ENCODE measurements at regions not wholly inside any gene's neighbourhood (a gene's known extent, or its start where the extent isn't known, plus 50 kb on each side); places are given as distances from the start of the nearest gene placed in this dataset.

DNA sequence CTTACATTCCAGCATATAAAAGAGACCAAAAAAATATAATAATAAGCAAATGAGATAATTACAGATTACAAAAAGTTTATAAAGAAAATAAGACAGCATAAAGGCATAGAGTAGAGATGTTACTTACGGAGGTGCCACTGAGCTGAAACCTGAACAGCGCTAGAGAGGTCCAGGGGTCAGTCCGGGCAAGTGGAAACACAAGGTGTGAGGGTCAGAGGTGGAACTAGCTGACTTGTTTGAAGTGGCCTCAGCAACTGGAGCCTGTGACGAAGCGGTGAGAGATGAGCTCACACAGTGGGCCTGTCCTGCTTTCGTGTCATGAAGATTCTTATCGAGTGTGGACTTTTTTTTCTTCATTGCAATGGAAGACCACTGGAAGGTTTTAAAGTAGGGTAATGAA lies 288.3 kb upstream of the TANK start:
- DNase-seq (ENCODE audit: low read depth in 2 of 2) = no peak

DNA sequence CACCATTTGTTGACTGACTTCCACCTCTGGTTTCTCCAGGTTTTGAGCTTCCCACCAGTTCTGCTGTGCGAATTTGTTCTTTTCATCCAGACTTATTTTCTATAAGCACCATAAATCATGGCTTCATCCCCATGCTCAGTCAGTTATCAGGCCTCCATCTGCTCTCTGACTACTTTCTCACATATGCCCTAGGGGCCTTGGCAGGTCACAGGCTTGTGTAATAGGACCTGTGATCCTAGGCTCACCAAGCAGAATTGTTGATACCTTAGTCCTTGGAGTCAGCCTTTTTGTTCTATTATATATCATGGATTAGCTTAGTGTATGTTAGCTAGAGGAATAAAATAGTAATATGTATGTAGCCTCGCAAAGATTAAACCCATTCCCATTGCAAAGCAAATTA lies 284.2 kb upstream of the TANK start:
- no peak for DNase-seq (ENCODE audit: low read depth in 2 of 2)

DNA sequence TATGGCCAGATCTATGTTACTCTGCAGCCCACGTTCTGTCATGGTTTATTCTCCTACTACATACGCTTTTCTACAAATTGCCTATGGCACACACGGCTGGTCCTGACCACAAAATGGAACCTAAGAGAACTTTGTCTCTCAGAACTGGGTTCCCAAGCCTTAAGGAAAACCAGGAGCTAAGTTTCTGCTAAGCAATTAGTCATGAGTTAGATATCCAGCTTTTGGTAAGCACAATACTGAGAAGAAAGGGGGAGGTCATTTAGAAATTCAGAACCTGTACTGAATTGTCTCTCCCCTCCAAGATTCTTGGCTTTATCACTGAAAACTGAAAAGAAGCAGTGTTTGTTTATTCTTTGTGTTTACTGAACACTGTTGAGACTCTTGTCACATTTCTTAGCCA lies 283.5 kb upstream of the TANK start:
- no peak for DNase-seq (ENCODE audit: low read depth in 2 of 2)

DNA sequence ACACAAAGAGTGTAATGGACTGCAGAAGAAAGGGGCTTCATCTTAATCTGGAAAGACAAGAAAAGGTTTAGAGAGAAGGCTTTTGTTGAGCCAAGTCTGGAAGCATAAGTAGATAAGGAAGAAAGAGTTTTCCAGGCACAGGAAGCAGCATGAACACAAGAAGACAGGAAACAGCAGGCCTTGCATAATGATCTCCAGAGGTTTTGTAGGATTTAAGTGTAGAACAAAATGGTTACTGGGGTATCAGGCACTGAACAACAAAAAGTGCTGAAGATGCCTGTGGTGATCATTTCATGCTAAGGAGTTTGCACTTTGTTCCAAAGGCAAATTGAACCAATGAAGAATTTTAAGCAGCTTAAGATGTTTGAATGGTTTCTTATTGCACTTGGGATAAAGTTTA lies 281.6 kb upstream of the TANK start:
- DNase-seq (ENCODE audit: low read depth in 2 of 2) = no peak

DNA sequence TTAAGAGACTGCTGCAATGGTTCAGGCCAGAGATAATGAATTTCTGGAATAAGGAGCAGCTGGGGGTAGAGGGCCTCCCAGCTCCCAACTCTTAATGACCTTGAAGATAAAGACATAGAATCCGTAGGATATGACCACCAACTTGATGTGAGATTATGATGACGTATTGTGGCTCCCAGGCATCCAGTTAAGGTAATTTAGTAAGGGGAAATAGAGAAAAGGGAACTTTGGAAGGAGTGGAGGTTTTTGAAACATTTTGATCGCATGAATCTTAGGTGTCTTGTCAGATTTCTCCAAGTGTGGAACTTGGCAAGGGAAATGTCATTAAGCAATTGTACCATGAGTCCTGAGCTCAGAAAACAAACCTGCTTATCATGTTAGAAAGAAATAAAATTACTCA lies 277.3 kb upstream of the TANK start:
- DNase-seq (ENCODE audit: low read depth in 2 of 2) = no peak

DNA sequence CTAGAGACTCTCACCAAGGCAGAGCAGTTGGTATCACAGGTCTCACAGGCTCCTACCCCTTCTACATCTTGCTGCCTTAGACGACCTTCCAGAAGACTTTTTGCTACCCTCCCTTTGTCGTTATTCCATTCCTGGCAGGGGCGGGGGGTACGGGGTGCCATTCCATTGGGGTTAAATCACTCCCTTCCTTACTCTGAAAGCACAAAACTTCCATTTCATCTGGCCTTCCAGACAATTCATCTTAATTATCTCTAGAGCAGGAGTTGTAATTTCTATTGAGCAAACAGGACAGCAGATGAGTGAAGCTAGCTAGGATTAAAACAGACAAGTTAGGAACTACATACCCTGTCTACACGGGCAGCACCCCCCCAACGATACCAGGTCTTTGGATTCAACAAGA lies 276.2 kb upstream of the TANK start:
- no peak for DNase-seq (ENCODE audit: low read depth in 2 of 2)

DNA sequence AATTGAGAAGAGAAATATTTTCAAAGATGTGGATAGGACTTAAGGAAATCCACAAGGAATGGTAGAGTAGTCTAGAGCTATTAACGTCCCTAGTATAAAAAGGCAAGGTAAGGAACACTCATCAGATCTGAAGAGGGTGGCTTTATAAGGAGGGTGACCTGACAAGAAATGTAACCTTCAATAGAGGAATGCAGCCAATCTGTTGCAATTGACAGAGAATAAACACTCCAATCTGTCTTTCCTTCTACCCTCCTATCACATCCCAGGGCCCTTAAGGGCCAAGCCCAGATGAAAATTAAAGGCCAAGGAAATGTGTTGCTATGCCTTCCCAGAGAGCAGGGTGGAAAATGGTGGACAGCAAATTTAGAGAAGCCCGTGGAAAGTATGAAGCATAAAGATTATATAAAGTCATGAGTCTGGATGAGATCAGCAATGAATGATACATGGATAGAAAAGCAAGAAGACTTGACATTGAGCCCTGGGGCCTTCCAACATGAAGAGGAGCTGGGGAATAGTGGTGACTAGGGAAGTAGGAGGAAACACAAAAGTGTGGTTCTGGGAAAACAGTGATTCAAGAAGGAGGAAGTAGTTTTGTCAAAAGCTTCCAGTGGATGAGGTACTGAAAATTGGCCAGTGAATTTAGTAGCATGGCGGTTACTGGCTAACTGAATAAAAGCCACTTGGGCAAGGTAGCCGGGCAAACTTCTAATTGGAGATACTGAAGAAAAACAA lies 270.6 kb upstream of the TANK start:
- no peak for DNase-seq (ENCODE audit: low read depth in 2 of 2)

DNA sequence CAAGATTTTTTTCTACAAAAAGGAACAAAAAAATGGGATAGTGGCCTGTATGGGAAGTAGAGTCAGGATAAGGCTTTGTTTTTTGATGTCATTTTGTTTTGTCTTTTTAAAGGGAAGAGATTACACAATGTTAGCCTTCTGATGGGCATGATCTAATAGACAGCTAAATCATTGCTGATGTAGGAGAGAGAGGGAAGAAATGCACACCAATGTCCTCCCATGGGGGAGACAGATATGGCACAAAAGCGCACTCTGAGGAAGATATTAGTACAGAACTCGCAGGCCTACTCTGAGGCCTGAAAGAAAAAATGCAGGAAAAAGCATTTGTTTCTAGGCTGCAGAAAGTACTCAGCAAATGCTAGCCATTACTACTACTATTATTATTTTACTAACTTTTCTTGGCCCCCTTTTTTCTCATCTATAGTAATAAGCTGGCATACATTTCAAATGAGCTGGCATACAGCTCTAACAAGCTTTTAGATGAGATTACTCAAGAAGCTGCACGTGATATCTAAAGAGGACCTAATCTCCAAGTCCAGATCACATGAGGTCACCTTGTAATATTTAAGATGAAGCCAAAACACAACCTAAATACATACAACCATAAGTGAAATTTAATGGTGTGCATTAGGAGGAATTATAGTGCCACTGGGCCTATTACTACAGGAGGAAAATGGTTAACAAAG lies 269.4 kb upstream of the TANK start:
- no peak for DNase-seq (ENCODE audit: low read depth in 2 of 2)

DNA sequence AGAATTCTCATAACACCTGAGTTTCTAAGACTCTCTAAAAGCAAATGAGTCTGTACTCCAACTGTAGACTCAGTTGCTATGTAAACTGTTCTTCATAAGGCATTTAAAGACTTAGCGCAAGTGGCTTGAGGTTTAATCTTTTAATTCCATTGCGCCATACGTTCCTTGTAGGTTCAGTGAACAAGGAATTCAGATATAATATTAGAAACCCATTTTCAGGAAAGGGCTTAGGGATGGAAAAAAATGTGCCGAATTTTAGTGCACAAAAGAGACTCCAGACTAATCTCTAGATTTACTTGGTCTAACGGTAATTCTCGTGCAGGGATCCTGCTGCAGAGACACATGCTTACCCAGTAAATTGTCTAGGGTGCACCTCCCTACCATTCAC lies 268.9 kb upstream of the TANK start:
- DNase-seq (ENCODE audit: low read depth in 2 of 2) = no peak

DNA sequence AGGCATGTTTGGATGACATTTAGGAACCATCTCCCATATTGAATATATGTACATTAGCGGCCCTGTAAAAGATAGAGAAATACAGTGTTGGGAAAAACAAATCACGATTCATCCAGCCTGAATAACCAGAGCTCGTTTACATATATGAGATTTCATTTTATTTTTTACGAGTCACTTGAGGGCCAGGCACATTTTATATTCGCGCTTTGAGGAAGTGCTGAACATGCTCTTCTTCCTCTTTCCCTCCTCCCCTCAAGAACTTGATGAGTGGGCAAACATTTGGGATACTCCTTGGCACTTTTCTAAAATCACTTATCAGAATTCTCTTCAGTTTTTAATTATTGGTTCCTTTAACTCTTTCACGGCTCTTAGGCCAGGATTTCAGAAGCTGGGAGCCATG lies 268.0 kb upstream of the TANK start:
- no peak for DNase-seq (ENCODE audit: low read depth in 2 of 2)

DNA sequence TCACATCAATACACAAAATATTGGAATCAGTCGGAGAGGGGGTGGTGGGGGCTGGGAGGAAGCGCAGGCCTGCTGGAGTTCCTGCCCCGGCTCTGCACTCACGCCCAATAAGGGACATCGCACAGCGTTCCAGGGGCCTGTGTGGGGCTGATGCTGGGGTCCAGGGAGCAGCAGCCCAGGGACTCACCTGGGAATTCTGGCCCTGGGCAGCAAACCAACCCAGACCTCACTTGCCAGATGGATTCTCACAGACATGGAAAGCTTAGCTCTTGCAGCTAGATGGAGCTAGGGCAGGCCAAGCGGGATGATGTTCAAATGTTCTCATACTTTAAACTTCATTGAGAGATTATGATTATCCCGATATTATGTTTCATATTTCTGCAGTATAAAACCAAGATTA lies 266.6 kb upstream of the TANK start:
- DNase-seq (ENCODE audit: low read depth in 2 of 2) = no peak

DNA sequence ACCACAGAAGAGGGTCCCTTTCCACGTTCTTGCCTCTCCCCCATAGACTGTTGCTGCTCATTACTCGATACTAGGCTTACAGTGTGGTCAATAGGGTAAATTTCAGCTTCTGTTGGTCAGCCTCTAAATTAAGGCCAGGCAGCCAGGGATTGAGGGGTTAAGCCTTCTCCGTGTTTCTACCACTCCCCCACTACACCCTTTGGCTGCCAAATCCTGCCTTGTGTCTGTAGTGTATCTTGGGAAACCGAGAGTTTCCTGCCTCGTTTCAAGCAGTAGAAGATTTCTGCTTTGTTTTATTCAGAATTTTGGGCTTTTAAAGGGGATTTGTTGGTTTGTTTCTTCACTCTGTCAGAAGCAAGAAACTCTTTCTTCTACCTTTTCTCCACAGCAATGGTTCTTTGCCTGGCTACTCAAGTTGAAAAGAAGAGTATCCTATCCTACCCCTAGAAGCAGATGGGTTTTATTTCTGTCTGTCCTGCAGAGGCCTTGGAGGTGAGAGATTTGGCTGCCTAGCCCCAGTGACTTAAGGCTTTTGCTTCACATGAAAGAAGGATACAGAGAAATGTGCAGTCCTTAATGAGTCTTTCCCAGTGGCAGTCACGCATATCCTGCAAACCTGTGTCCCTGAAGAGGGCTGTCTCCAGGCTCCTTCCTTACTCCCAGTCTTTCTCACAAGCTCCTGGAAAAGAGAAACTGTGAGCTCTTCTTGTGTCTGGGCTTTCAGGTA lies 261.5 kb upstream of the TANK start:
- DNase-seq (ENCODE audit: low read depth in 2 of 2) = no peak

DNA sequence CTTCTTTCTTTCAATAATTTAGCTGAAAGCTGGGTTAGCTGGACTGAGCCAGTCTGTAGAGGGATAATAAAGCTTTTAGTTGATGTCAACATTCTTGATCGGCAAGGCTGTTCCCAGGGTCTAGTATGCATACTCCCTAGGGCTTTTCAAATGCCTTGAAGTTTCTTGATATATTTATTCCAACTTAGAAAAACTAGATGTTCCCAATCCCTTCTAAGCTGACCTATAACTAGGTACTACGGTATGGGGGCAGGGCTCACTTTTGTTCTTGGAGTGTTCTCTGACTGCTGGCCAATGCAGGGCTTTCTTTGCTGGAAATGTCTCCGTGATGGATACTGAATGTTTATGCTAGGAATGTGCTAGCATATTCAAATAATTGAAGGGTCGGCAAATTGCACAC lies 258.6 kb upstream of the TANK start:
- DNase-seq (ENCODE audit: low read depth in 2 of 2) = no peak

DNA sequence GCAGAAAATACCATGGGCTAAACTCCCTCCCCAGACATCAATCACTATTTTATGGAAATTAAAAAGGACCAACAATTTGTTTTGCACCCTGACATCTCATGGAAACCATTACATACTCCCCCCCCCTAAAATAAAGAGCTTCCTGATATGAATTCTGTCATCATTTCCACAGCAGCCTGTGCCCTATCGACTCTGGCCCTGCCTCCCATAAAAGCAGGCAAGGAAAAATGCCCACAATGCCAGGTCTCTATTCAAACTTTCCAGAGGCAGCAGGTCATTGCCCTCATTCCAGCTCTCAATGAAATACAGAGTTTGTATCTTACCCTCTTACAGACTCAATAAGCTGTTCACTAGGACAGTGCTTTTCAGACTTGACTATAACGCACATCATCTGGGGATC lies 254.4 kb upstream of the TANK start:
- DNase-seq (ENCODE audit: low read depth in 2 of 2) = no peak

DNA sequence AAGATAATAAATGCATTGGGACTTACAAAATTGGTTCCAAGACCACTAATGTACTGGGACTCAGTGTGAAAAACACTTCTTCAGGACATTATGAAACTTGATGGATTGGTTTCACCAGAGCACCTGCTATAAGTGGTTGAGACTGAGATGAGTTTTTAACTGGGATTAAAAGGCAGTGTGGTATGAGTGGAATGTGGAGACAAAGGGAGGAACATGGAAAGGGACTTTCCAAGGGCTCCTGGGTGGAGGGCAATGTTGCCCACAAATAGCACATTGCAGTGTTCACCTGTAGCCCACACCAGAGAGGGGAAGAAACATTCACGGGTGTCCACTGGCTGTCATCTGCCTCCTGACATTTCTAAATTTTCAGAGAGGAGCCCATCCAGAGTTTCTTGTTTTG lies 253.3 kb upstream of the TANK start:
- DNase-seq (ENCODE audit: low read depth in 2 of 2) = no peak

DNA sequence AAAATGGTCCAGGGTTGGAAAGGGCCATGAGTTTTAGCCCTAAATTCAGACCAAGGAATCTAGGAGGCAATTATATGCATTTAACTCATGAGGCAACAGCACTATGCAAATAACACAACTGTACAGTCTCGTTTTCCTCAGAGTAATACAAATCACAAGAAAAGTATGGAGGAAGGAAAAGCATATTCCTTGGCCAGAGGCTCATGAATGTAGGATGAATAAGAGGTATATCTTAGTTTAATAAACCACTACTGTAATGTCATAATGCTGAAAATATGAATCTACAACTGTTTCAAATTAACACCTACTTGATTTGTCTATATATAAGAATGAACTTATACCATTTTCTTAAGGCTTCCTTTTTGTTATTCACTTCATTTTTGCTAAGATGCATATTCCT lies 252.5 kb upstream of the TANK start:
- DNase-seq (ENCODE audit: low read depth in 2 of 2) = no peak

DNA sequence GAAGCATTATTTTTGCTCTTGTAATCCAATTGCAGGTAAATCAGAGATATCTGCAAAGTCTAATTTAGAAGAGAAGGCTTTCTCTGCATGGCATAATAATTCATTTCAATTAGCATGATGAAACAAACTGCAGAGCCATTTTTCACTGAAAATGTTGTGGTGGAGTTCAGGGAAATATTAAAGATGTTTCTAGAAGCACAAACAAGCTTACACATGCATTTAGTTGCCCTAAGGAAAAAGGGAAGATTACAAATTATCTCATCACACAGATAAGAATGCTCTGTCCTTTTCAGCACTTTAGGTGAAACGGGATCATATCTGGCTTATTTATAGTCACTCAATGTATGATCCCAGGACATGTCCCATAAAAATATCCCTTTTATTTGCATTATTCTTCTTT lies 252.1 kb upstream of the TANK start:
- no peak for DNase-seq (ENCODE audit: low read depth in 2 of 2)

DNA sequence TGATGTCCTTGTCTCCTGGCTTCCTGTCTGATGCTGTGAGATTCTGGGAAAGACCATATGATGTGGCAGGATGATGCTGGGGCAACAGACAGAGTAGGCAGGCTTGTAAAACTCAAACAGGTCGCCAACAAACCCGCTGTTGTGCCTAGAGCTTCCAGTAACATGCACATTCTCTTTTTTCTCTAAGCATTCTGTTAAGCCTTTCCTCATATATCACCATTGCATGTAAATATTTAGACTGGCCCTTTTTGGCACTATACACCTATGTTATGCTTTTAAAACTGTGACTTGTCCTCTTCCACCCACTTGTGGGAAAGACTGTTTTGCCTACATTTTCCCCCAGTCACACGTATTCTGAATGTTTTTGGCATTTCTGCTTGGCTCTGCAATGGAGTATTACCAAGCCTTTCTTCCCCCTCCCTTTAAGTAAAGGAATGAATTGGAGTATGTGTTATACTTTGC lies 250.4 kb upstream of the TANK start:
- no peak for DNase-seq (ENCODE audit: low read depth in 2 of 2)

DNA sequence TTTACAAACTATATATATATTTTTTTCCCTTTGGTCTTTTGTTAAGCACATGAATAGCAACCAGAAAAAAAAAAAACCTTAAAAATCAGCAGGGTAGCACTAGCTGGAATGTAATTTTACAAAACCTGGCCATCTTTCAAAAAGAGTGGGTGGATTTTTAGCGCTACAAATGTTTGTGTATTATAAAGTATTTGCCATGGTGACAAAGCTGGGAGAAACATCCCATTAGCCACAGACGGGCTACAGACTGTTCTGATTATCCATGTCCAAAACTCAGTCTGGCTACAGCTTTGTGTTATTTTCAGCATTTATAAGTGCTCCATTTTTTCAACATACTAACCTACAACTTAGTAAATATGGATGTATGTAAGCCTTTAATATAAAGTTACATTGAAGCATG lies 249.5 kb upstream of the TANK start:
- DNase-seq (ENCODE audit: low read depth in 2 of 2) = no peak

DNA sequence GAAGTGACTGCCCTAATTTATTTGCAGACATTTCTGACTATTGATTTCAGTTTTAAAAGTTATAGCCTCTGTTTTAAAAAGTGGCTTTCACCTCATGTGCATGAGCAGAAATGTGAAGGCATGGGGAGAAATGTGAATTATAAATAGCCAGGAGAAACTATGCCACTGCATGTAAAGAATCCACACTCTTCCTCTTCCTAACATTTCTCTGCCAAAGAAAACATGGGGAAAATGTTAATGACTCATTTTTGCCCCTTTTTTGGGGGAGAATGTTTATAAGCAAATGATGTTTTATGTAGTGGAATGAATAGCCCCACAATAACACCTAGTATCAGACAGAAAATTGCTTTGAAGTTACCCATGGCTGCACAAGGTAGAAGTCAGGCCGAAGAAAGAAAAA lies 249.0 kb upstream of the TANK start:
- DNase-seq (ENCODE audit: low read depth in 2 of 2) = no peak

DNA sequence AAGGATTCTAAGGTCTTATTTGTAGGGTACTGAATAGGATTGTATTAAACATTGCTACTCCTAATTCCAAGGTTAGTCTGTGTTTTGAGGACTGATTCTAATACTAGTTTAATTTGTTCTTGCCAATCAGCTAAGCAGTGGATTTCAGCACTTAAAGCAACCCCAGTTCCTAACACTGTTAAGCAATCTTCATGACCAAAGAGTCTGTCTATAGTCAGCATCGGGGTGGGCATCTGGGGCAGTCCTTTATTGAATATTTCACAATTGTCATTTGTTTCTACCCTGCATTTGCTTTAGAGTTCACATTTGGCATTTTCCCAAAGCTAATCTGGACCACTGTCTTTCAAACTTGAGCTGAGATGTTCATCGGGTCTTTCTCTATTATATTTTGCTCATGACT lies 248.0 kb upstream of the TANK start:
- no peak for DNase-seq (ENCODE audit: low read depth in 2 of 2)

DNA sequence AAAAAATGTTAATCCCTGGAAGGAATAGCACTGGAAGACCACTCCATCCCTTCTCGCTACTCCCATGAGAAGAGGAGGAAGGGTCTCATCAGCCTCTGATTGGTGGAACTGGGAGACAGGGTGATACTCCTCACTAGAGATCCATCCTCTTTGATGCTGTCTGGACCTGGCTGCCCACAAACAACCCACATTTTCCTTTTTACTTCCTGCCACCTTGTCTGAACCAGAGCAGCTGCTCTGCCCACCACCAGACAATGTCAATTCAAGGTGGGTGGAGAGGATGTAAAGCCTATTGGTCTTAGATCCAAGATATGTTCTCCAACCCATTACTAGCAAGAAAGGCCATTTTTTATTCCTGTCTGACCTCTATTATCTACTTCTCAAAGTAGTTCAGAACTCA lies 246.9 kb upstream of the TANK start:
- DNase-seq (ENCODE audit: low read depth in 2 of 2) = no peak

DNA sequence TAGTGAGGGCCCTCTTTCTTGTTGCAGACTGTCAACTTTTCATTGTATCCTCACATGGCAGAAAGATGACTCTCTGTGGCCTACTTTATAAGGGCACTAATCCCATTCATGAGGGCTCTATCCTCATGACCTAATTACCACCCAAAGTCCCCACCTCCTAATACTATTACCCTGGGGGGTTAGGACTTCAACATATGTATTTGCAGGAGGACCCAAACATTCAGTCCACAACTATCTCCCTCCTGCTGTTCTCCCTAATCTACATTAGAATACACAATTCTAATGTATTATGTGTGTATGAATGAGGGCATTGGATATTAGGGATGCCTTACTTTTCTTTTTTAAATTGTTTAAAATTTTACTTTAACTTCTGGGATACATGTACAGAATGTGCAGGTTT lies 246.0 kb upstream of the TANK start:
- no peak for DNase-seq (ENCODE audit: low read depth in 2 of 2)
